GM06990 (cell line): ENCODE measurements at regions not wholly inside any gene's neighbourhood (a gene's known extent, or its start where the extent isn't known, plus 50 kb on each side); places are given as distances from the start of the nearest gene placed in this dataset.

ENCODE experiments used
- DNase-seq: peaks from one replicate; pipeline ENCODE4 v3.0.0-alpha.2; 2011; ENCODE audit not compliant: insufficient read length; ENCODE audit errors: extremely low read depth
- H3K27me3 ChIP-seq: replicated peaks from 2 replicates; pipeline ENCODE4 v1.6.0; 2011; ENCODE audit warnings: low read length; ENCODE audit not compliant: control insufficient read depth, insufficient read depth
- H3K36me3 ChIP-seq: 2 replicates; pipeline ENCODE4 v1.5.1; 2011; ENCODE audit warnings: low read length; ENCODE audit not compliant: control insufficient read depth, insufficient read depth
- H3K4me3 ChIP-seq: replicated peaks from 2 replicates; pipeline ENCODE4 v1.5.1; 2011; ENCODE audit warnings: low read depth, mild to moderate bottlenecking, control low read depth, low read length
- CTCF ChIP-seq: IDR thresholded peaks from 2 replicates; pipeline ENCODE4 v1.5.1; 2011; ENCODE audit warnings: low read length, control low read depth, mild to moderate bottlenecking, inconsistent platforms; ENCODE audit not compliant: insufficient read depth, poor library complexity, severe bottlenecking

- TF ChIP-seq CTCF = no peak
- no peak for DNase-seq
- Histone ChIP-seq H3K4me3 (no peak overlapping the region), H3K27me3 (no peaks in the 10 kb centered on the region), H3K36me3 (no peaks in the 10 kb centered on the region)
Observed at GRCh38 chr18:73421010-73421409, 553.2 kb upstream of the NETO1 start.

- DNase-seq = no peak
- H3K36me3 ChIP-seq = no peaks in the 10 kb centered on the region
- H3K4me3 ChIP-seq = no peak overlapping the region
- no peak for TF ChIP-seq CTCF
- no peaks in the 10 kb centered on the region for H3K27me3 ChIP-seq
Observed at GRCh38 chr18:73419531-73419930, 551.7 kb upstream of the NETO1 start.

- no peak for DNase-seq
- TF ChIP-seq CTCF = no peak
- Histone ChIP-seq H3K4me3 (no peak overlapping the region), H3K36me3 (no peaks in the 10 kb centered on the region), H3K27me3 (no peaks in the 10 kb centered on the region)
Observed at GRCh38 chr18:73414598-73414997, 546.8 kb upstream of the NETO1 start.

GRCh38 chr18:73414069-73414468 lies 546.3 kb upstream of the NETO1 start:
- DNase-seq = no peak
- no peaks in the 10 kb centered on the region for H3K27me3 ChIP-seq
- TF ChIP-seq CTCF = no peak
- no peaks in the 10 kb centered on the region for H3K36me3 ChIP-seq
- no peak overlapping the region for H3K4me3 ChIP-seq

GRCh38 chr18:73409242-73409641 lies 541.5 kb upstream of the NETO1 start:
- no peak for DNase-seq
- no peak for TF ChIP-seq CTCF
- no peak overlapping the region for H3K4me3 ChIP-seq
- no peaks in the 10 kb centered on the region for H3K36me3 ChIP-seq
- H3K27me3 ChIP-seq = no peaks in the 10 kb centered on the region

- TF ChIP-seq CTCF = no peak
- DNase-seq = no peak
- H3K27me3 ChIP-seq = no peaks in the 10 kb centered on the region
- H3K36me3 ChIP-seq = no peaks in the 10 kb centered on the region
- no peak overlapping the region for H3K4me3 ChIP-seq
Observed at GRCh38 chr18:73408469-73408868, 540.7 kb upstream of the NETO1 start.
